Esophagus (tissue), 2 donors: ENCODE measurements at regions not wholly inside any gene's neighbourhood (a gene's known extent, or its start where the extent isn't known, plus 50 kb on each side); places are given as distances from the start of the nearest gene placed in this dataset.

Experiments
- H3K27ac ChIP-seq, 2 donors: one replicate each; pipeline ENCODE4 v1.5.1; 2013; ENCODE audit warnings: low read depth in 2 of 2, mild to moderate bottlenecking in 2 of 2, inconsistent platforms in 1 of 2, low read length in 1 of 2, moderate library complexity in 1 of 2
- H3K27me3 ChIP-seq, 2 donors: one replicate each; pipeline ENCODE4 v1.6.1; 2013; ENCODE audit warnings: low read length in 2 of 2, control low read depth in 1 of 2, mild to moderate bottlenecking in 1 of 2; ENCODE audit not compliant: insufficient read depth in 2 of 2, control insufficient read depth in 1 of 2
- H3K36me3 ChIP-seq, 2 donors: one replicate each; pipeline ENCODE4 v1.6.1; 2013; ENCODE audit warnings: low read length in 1 of 2; ENCODE audit not compliant: control insufficient read depth in 2 of 2, insufficient read depth in 2 of 2
- H3K4me1 ChIP-seq, 2 donors: one replicate each; pipeline ENCODE4 v1.6.1; 2013; ENCODE audit warnings: low read length in 1 of 2; ENCODE audit not compliant: control insufficient read depth in 2 of 2, insufficient read depth in 2 of 2
- H3K4me3 ChIP-seq, 2 donors: one replicate each; pipeline ENCODE4 v1.5.1; 2013; ENCODE audit warnings: low read length in 2 of 2, mild to moderate bottlenecking in 2 of 2, low read depth in 1 of 2, moderate library complexity in 1 of 2
- H3K9me3 ChIP-seq, 2 donors: one replicate each; pipeline ENCODE4 v1.6.1; 2013; ENCODE audit warnings: mild to moderate bottlenecking in 2 of 2, low read depth in 1 of 2, low read length in 1 of 2, moderate library complexity in 1 of 2; ENCODE audit not compliant: control insufficient read depth in 2 of 2, insufficient read depth in 1 of 2
- WGBS, 2 donors: extraction: QIAGEN DNeasy Blood & Tissue Kit; methylation state at CpG; one replicate each; pipeline ENCODE4 v1.1.7; 2013; 5-methylcytosine and 5-hydroxymethylcytosine counted together
- donor health status: healthy with polysubstance abuse.
- donor health status: Bipolar disorder and iron deficiency.

DNA sequence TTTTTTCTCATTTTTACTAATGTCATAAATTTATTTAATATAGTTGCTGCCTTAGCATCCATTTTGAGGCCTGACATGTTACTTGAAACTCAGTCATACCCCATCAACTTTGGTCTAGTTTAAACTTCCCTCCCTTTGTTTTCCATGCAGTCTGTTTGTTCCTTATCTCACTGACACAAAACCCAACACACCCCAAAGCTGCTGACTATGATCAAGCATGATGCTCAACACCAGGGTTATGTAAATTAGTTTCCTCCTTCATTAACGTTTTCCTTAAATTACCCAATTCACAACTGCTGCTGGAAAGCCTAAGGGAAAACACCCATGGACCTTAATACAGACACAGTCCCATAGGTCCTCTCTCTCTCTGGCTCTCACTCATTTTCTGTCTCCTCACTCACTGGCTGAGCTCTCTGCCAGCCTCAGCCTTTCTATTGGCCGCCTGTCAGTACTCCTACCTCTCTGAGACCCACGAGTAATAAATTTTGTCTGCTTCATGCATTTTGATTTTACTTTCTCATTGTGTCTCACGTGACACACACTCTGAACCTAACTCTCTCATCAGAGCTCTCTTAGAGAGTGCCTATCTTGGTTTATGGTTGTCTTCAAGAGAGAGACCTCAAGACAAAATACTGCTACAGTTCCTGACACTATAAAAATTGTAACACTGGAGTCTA is 904.5 kb downstream of the C6orf118 start:
- Histone ChIP-seq H3K27ac (no peak overlapping the region), H3K4me1 (no peaks in the 10 kb centered on the region), H3K27me3 (no peaks in the 10 kb centered on the region), H3K36me3 (no peaks in the 10 kb centered on the region), H3K4me3 (no peak overlapping the region), H3K9me3 (no peaks in the 10 kb centered on the region)
- 57 to 62% methylated on average over 4 of the region's 4 CpGs for WGBS, 2 donors

DNA sequence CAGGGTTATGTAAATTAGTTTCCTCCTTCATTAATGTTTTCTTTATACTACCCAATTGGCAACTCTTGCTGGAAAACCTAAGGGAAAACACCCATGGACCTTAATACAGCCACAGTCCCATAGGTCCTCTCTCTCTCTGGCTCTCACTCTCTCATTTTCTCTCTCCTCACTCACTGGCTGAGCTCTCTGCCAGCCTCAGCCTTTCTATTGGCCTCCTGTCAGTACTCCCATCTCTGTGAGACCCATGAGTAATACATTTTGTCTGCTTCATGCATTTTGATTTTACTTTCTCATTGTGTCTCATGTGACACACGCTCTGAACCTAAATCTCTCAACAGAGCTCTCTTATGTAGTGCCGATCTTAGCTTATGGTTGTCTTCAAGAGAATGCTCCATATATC is 907.5 kb downstream of the C6orf118 start:
- Histone ChIP-seq H3K27ac (no peak overlapping the region), H3K9me3 (no peaks in the 10 kb centered on the region), H3K36me3 (no peaks in the 10 kb centered on the region), H3K4me3 (no peak overlapping the region), H3K4me1 (no peaks in the 10 kb centered on the region), H3K27me3 (no peaks in the 10 kb centered on the region)
- WGBS, 2 donors: 91 to 95% methylated on average over 2 of the region's 2 CpGs

GRCh38 chr6:164398647-164399046 is 910.8 kb downstream of the C6orf118 start:
- Histone ChIP-seq H3K27ac (no peak overlapping the region), H3K36me3 (no peaks in the 10 kb centered on the region), H3K9me3 (no peaks in the 10 kb centered on the region), H3K4me3 (no peak overlapping the region), H3K27me3 (no peaks in the 10 kb centered on the region), H3K4me1 (no peaks in the 10 kb centered on the region)
- WGBS, 2 donors: 63 to 72% methylated on average over 1 of the region's 1 CpG

- H3K9me3 ChIP-seq: no peaks in the 10 kb centered on the region
- no peak overlapping the region for H3K27ac ChIP-seq
- H3K4me1 ChIP-seq: no peaks in the 10 kb centered on the region
- 77 to 78% methylated on average over 9 of the region's 9 CpGs for WGBS, 2 donors
- H3K27me3 ChIP-seq: no peaks in the 10 kb centered on the region
- H3K36me3 ChIP-seq: no peaks in the 10 kb centered on the region
- H3K4me3 ChIP-seq: peak overlapping the region in 1 of 2 donors; percentile 18
Measured at GRCh38 chr6:164396071-164397047, 913.0 kb downstream of the C6orf118 start.

GRCh38 chr6:164379795-164380194 is 929.6 kb downstream of the C6orf118 start:
- Histone ChIP-seq H3K4me1 (no peaks in the 10 kb centered on the region), H3K27me3 (no peaks in the 10 kb centered on the region), H3K4me3 (no peak overlapping the region), H3K36me3 (no peaks in the 10 kb centered on the region), H3K9me3 (no peaks in the 10 kb centered on the region), H3K27ac (no peak overlapping the region)
- WGBS, 2 donors: 39 to 42% methylated on average over 1 of the region's 1 CpG

DNA sequence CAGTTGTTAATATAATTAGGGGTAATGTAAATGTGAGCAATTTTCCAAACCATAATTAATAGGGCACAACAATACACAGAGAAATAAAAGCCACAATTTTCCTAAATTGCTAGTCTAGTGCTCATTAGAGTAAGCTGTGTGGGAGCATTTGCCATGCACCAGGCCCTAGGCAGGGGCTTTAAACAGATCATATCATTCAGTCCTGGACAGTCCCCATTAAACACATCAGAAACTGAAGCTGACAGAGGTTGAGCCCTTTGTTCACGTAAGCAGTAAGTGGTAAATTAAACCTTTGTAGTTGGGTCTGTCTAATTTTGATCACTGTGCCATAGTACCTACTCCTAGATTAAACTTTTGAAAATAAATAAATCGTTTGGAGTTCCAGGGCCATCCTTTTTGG is 931.1 kb downstream of the C6orf118 start:
- Histone ChIP-seq H3K9me3 (no peaks in the 10 kb centered on the region), H3K4me3 (no peak overlapping the region), H3K36me3 (no peaks in the 10 kb centered on the region), H3K27ac (no peak overlapping the region), H3K4me1 (no peaks in the 10 kb centered on the region), H3K27me3 (no peaks in the 10 kb centered on the region)
- WGBS, 2 donors: 68 to 72% methylated on average over 2 of the region's 2 CpGs

- no peak overlapping the region for H3K27ac ChIP-seq
- H3K27me3 ChIP-seq: no peaks in the 10 kb centered on the region
- no peaks in the 10 kb centered on the region for H3K4me1 ChIP-seq
- H3K36me3 ChIP-seq: no peaks in the 10 kb centered on the region
- H3K9me3 ChIP-seq: no peaks in the 10 kb centered on the region
- WGBS, 2 donors: 78 to 80% methylated on average over 6 of the region's 6 CpGs
- H3K4me3 ChIP-seq: no peak overlapping the region
Measured at GRCh38 chr6:164377348-164377918, 932.0 kb downstream of the C6orf118 start.

DNA sequence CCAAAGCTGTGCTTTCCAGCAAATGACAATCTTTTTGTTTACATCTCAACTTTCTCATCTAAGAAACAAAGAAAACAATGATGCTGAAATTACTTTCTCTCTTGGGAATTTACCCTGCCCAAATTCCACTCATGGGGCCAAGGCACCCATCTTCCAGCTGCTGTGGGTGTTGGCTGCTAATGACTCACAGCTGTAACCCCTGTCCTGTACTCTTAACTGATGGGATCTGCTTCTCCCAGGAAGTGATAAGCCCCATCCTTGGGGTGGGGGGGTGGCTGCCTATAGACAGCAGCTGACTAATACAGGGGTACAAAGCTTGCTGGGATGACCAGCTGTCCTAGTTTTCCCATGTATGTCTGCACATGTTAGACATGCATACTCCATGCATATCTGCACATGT is 938.6 kb downstream of the C6orf118 start:
- H3K36me3 ChIP-seq: no peaks in the 10 kb centered on the region
- no peak overlapping the region for H3K27ac ChIP-seq
- no peak overlapping the region for H3K4me3 ChIP-seq
- H3K27me3 ChIP-seq: no peaks in the 10 kb centered on the region
- H3K9me3 ChIP-seq: no peaks in the 10 kb centered on the region
- H3K4me1 ChIP-seq: no peaks in the 10 kb centered on the region

- H3K4me3 ChIP-seq: no peak overlapping the region
- no peak overlapping the region for H3K27ac ChIP-seq
- H3K36me3 ChIP-seq: no peaks in the 10 kb centered on the region
- H3K4me1 ChIP-seq: no peaks in the 10 kb centered on the region
- WGBS, 2 donors: 83 to 89% methylated on average over 2 of the region's 2 CpGs
- peaks cover 0 to 5% of the 10 kb centered on the region in 2 donors for H3K9me3 ChIP-seq
- no peaks in the 10 kb centered on the region for H3K27me3 ChIP-seq
Measured at GRCh38 chr6:164359441-164359840, 944.9 kb downstream of the QKI start.
